ENCODE measurements at regions not wholly inside any gene's neighbourhood (a gene's known extent, or its start where the extent isn't known, plus 50 kb on each side); places are given as distances from the start of the nearest gene placed in this dataset.
A peak's percentile ranks its signal among the peaks of the same experiment; 100 is the strongest.

GRCh38 chr13:90968166-90968904 lies 379.2 kb upstream of the MIR17HG start:
- no peak for TF ChIP-seq CTCF (IDR thresholded peaks at IDR 0.05; ENCODE audit: extremely low read depth, missing control alignments)
- peak; percentile 4 for DNase-seq (ENCODE audit: low spot score)

GRCh38 chr13:90974249-90974975 lies 373.1 kb upstream of the MIR17HG start:
- DNase-seq (ENCODE audit: low spot score), result no peak
- TF ChIP-seq CTCF (IDR thresholded peaks at IDR 0.05; ENCODE audit: extremely low read depth, missing control alignments), result no peak

- TF ChIP-seq CTCF (IDR thresholded peaks at IDR 0.05; ENCODE audit: extremely low read depth, missing control alignments), result no peak
- DNase-seq (ENCODE audit: low spot score), result no peak
Observed at GRCh38 chr13:90979059-90979458, 368.4 kb upstream of the MIR17HG start.

- no peak for DNase-seq (ENCODE audit: low spot score)
- no peak for TF ChIP-seq CTCF (IDR thresholded peaks at IDR 0.05; ENCODE audit: extremely low read depth, missing control alignments)
Observed at GRCh38 chr13:90984756-90985155, 362.7 kb upstream of the MIR17HG start.

- no peak for TF ChIP-seq CTCF (IDR thresholded peaks at IDR 0.05; ENCODE audit: extremely low read depth, missing control alignments)
Observed at GRCh38 chr13:90995001-90995400, 352.5 kb upstream of the MIR17HG start.

GRCh38 chr13:90995614-90996013 lies 351.9 kb upstream of the MIR17HG start:
- no peak for TF ChIP-seq CTCF (IDR thresholded peaks at IDR 0.05; ENCODE audit: extremely low read depth, missing control alignments)
- DNase-seq (ENCODE audit: low spot score), result no peak

More at GRCh38 chr13:90995001-90995400, 352.5 kb upstream of the MIR17HG start:
- DNase-seq (ENCODE audit: low spot score), result no peak

GRCh38 chr13:90997951-90998350 lies 349.5 kb upstream of the MIR17HG start:
- TF ChIP-seq CTCF (IDR thresholded peaks at IDR 0.05; ENCODE audit: extremely low read depth, missing control alignments), result no peak
- DNase-seq (ENCODE audit: low spot score), result no peak
